HepG2 (cell line): ENCODE measurements at regions not wholly inside any gene's neighbourhood (a gene's known extent, or its start where the extent isn't known, plus 50 kb on each side); places are given as distances from the start of the nearest gene placed in this dataset.

ENCODE experiments used
- CHD2 ChIP-seq: IDR thresholded peaks from 2 replicates; pipeline ENCODE4 v1.6.1; 2011; ENCODE audit warnings: low read depth, low read length, improper control_type of control experiment
- DRAP1 ChIP-seq: IDR thresholded peaks from 2 replicates; pipeline ENCODE4 v1.6.1; 2016; ENCODE audit warnings: missing genetic modification reagents, missing compliant biosample characterization
- KLF13 ChIP-seq: sonication (generic); formaldehyde crosslinking; IDR thresholded peaks from 2 replicates; pipeline ENCODE4 v1.4.0; 2020; ENCODE audit warnings: mild to moderate bottlenecking, missing genetic modification reagents
- KLF6 ChIP-seq: IDR thresholded peaks from 2 replicates; pipeline ENCODE4 v1.8.0; 2016; ENCODE audit warnings: missing biosample characterization, missing genetic modification reagents
- MIXL1 ChIP-seq: IDR thresholded peaks from 2 replicates; pipeline ENCODE4 v1.6.1; 2016
- MLX ChIP-seq: IDR thresholded peaks from 2 replicates; pipeline ENCODE4 v1.6.1; 2016
- RBM39 ChIP-seq: fragments of 200-400 bp; formaldehyde crosslinking; IDR thresholded peaks from one replicate; pipeline ENCODE4 v1.6.1; 2018; ENCODE audit warnings: antibody characterized with exemption, mild to moderate bottlenecking, low read depth, low read length; ENCODE audit not compliant: poor library complexity, severe bottlenecking
- ZNF292 ChIP-seq: sonication (generic); formaldehyde crosslinking; IDR thresholded peaks from 2 replicates; pipeline ENCODE4 v1.8.1; 2022; ENCODE audit warnings: mild to moderate bottlenecking, low read depth, missing genetic modification reagents, borderline replicate concordance
- ZNF513 ChIP-seq: sonication (generic); formaldehyde crosslinking; conservative IDR thresholded peaks from 2 replicates; pipeline ENCODE4 v1.5.0; 2020; ENCODE audit warnings: missing genetic modification reagents
- ZNF570 ChIP-seq: sonication (generic); formaldehyde crosslinking; IDR thresholded peaks from 2 replicates; pipeline ENCODE4 v1.4.0; 2020; ENCODE audit warnings: mild to moderate bottlenecking, missing genetic modification reagents, borderline replicate concordance
- ZNF605 ChIP-seq: sonication (generic); formaldehyde crosslinking; IDR thresholded peaks from 2 replicates; pipeline ENCODE4 v1.8.0; 2022; ENCODE audit warnings: mild to moderate bottlenecking, missing genetic modification reagents
- ZNF670 ChIP-seq: sonication (generic); formaldehyde crosslinking; IDR thresholded peaks from 2 replicates; pipeline ENCODE4 v1.8.0; 2022; ENCODE audit warnings: mild to moderate bottlenecking, missing genetic modification reagents, borderline replicate concordance
- ZNF678 ChIP-seq: sonication (generic); formaldehyde crosslinking; IDR thresholded peaks from 2 replicates; pipeline ENCODE4 v1.4.0; 2020; ENCODE audit warnings: mild to moderate bottlenecking, missing genetic modification reagents
- ZNF816 ChIP-seq: sonication (generic); formaldehyde crosslinking; IDR thresholded peaks from 2 replicates; pipeline ENCODE4 v1.8.0; 2022; ENCODE audit warnings: missing genetic modification reagents, mild to moderate bottlenecking, borderline replicate concordance
- TF ChIP-seq, protein P1 (sequence below): sonication (generic); formaldehyde crosslinking; IDR thresholded peaks from 2 replicates; pipeline ENCODE4 v1.4.0; 2020; ENCODE audit warnings: mild to moderate bottlenecking, missing genetic modification reagents
- TF ChIP-seq, protein P2 (sequence below): sonication (generic); formaldehyde crosslinking; IDR thresholded peaks from 2 replicates; pipeline ENCODE4 v1.4.0; 2020; ENCODE audit warnings: missing genetic modification reagents
- TF ChIP-seq, protein P3 (sequence below): IDR thresholded peaks from 2 replicates; pipeline ENCODE4 v1.4.0; 2020; ENCODE audit warnings: mild to moderate bottlenecking, missing genetic modification reagents

GRCh38 chr1:157240495-157241184, 102.4 kb upstream of the ETV3 start (continued):
- peak; percentile 87 for TF ChIP-seq DRAP1 (CRISPR knock-in tag)
- TF ChIP-seq ZNF816: no peak
- TF ChIP-seq ZNF678 (CRISPR knock-in tag): no peak
- TF ChIP-seq RBM39: no peak
- TF ChIP-seq, protein P1, sequence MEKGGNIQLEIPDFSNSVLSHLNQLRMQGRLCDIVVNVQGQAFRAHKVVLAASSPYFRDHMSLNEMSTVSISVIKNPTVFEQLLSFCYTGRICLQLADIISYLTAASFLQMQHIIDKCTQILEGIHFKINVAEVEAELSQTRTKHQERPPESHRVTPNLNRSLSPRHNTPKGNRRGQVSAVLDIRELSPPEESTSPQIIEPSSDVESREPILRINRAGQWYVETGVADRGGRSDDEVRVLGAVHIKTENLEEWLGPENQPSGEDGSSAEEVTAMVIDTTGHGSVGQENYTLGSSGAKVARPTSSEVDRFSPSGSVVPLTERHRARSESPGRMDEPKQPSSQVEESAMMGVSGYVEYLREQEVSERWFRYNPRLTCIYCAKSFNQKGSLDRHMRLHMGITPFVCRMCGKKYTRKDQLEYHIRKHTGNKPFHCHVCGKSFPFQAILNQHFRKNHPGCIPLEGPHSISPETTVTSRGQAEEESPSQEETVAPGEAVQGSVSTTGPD (CRISPR knock-in tag): no peak
- no peak for TF ChIP-seq ZNF570 (CRISPR knock-in tag)
- TF ChIP-seq CHD2: no peak
- TF ChIP-seq ZNF292 (CRISPR knock-in tag): peak; percentile 95
- TF ChIP-seq, protein P2, sequence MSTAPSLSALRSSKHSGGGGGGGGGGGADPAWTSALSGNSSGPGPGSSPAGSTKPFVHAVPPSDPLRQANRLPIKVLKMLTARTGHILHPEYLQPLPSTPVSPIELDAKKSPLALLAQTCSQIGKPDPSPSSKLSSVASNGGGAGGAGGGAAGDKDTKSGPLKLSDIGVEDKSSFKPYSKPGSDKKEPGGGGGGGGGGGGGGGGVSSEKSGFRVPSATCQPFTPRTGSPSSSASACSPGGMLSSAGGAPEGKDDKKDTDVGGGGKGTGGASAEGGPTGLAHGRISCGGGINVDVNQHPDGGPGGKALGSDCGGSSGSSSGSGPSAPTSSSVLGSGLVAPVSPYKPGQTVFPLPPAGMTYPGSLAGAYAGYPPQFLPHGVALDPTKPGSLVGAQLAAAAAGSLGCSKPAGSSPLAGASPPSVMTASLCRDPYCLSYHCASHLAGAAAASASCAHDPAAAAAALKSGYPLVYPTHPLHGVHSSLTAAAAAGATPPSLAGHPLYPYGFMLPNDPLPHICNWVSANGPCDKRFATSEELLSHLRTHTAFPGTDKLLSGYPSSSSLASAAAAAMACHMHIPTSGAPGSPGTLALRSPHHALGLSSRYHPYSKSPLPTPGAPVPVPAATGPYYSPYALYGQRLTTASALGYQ (CRISPR knock-in tag): peak; percentile 85
- TF ChIP-seq ZNF670 (CRISPR knock-in tag): peak; percentile 41; the same call in 1 of the 2 replicates
- peak; percentile 92 for TF ChIP-seq MIXL1 (CRISPR knock-in tag)
- no peak for TF ChIP-seq ZNF605 (CRISPR knock-in tag)
- TF ChIP-seq KLF6 (CRISPR knock-in tag): peak; percentile 26; the same call in 1 of the 2 replicates
- TF ChIP-seq KLF13 (CRISPR knock-in tag): no peak
- TF ChIP-seq MLX (CRISPR knock-in tag): peak; percentile 73
- TF ChIP-seq, protein P3, sequence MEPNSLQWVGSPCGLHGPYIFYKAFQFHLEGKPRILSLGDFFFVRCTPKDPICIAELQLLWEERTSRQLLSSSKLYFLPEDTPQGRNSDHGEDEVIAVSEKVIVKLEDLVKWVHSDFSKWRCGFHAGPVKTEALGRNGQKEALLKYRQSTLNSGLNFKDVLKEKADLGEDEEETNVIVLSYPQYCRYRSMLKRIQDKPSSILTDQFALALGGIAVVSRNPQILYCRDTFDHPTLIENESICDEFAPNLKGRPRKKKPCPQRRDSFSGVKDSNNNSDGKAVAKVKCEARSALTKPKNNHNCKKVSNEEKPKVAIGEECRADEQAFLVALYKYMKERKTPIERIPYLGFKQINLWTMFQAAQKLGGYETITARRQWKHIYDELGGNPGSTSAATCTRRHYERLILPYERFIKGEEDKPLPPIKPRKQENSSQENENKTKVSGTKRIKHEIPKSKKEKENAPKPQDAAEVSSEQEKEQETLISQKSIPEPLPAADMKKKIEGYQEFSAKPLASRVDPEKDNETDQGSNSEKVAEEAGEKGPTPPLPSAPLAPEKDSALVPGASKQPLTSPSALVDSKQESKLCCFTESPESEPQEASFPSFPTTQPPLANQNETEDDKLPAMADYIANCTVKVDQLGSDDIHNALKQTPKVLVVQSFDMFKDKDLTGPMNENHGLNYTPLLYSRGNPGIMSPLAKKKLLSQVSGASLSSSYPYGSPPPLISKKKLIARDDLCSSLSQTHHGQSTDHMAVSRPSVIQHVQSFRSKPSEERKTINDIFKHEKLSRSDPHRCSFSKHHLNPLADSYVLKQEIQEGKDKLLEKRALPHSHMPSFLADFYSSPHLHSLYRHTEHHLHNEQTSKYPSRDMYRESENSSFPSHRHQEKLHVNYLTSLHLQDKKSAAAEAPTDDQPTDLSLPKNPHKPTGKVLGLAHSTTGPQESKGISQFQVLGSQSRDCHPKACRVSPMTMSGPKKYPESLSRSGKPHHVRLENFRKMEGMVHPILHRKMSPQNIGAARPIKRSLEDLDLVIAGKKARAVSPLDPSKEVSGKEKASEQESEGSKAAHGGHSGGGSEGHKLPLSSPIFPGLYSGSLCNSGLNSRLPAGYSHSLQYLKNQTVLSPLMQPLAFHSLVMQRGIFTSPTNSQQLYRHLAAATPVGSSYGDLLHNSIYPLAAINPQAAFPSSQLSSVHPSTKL (CRISPR knock-in tag): peak; percentile 96
- no peak for TF ChIP-seq ZNF513
